GM19023 (cell line): ENCODE measurements at regions not wholly inside any gene's neighbourhood (a gene's known extent, or its start where the extent isn't known, plus 50 kb on each side); places are given as distances from the start of the nearest gene placed in this dataset.

ENCODE experiments used
- ATAC-seq: cut with Tn5 transposase; IDR thresholded peaks from one replicate; pipeline ENCODE4 v1.9.1; 2021; ENCODE audit warnings: mild to moderate bottlenecking, moderate library complexity; ENCODE audit not compliant: unreplicated experiment

- ATAC-seq, result no peak
Observed at GRCh38 chr2:217749008-217749407, 253.8 kb downstream of the TNS1 start.

GRCh38 chr2:217746808-217747207, 256.0 kb downstream of the TNS1 start:
- ATAC-seq, result no peak

GRCh38 chr2:217743966-217744761, 258.6 kb downstream of the TNS1 start:
- no peak for ATAC-seq

GRCh38 chr2:217743407-217743806, 259.4 kb downstream of the TNS1 start:
- no peak for ATAC-seq

- no peak for ATAC-seq
Observed at GRCh38 chr2:217742841-217743240, 260.0 kb downstream of the TNS1 start.

GRCh38 chr2:217742276-217742675, 260.5 kb downstream of the TNS1 start:
- ATAC-seq, result no peak

GRCh38 chr2:217741381-217741955, 261.3 kb downstream of the TNS1 start:
- ATAC-seq, result no peak

GRCh38 chr2:217740756-217741155, 262.0 kb downstream of the TNS1 start:
- no peak for ATAC-seq

GRCh38 chr2:217740178-217740577, 262.6 kb downstream of the TNS1 start:
- ATAC-seq, result no peak

- no peak for ATAC-seq
Observed at GRCh38 chr2:217739741-217740140, 263.1 kb downstream of the TNS1 start.

- no peak for ATAC-seq
Observed at GRCh38 chr2:217738061-217738460, 264.7 kb downstream of the TNS1 start.

GRCh38 chr2:217736776-217737550, 265.8 kb downstream of the TNS1 start:
- no peak for ATAC-seq

GRCh38 chr2:217735899-217736298, 266.9 kb downstream of the TNS1 start:
- ATAC-seq, result no peak

- no peak for ATAC-seq
Observed at GRCh38 chr2:217735034-217735433, 267.8 kb downstream of the TNS1 start.

GRCh38 chr2:217733461-217733860, 269.3 kb downstream of the TNS1 start:
- ATAC-seq, result no peak

- no peak for ATAC-seq
Observed at GRCh38 chr2:217732992-217733391, 269.8 kb downstream of the TNS1 start.

GRCh38 chr2:217731805-217732204, 271.0 kb downstream of the TNS1 start:
- ATAC-seq, result no peak

- ATAC-seq, result no peak
Observed at GRCh38 chr2:217729421-217730053, 273.3 kb downstream of the TNS1 start.

- no peak for ATAC-seq
Observed at GRCh38 chr2:217727801-217728200, 275.0 kb downstream of the TNS1 start.

- no peak for ATAC-seq
Observed at GRCh38 chr2:217725409-217725808, 277.4 kb downstream of the TNS1 start.

- no peak for ATAC-seq
Observed at GRCh38 chr2:217724471-217724870, 278.3 kb downstream of the TNS1 start.
